ENCODE measurements at regions not wholly inside any gene's neighbourhood (a gene's known extent, or its start where the extent isn't known, plus 50 kb on each side); places are given as distances from the start of the nearest gene placed in this dataset.

GRCh38 chr20:61045091-61045490 lies 207.0 kb upstream of the CDH4 start:
- no peak for DNase-seq (ENCODE audit: low read depth in 2 of 2)

- no peak for DNase-seq (ENCODE audit: low read depth in 2 of 2)
These were observed 206.0 kb upstream of the CDH4 start for GRCh38 chr20:61045876-61046585.

- no peak for DNase-seq (ENCODE audit: low read depth in 2 of 2)
These were observed 205.2 kb upstream of the CDH4 start for GRCh38 chr20:61046721-61047351.

GRCh38 chr20:61047515-61047914 lies 204.5 kb upstream of the CDH4 start:
- no peak for DNase-seq (ENCODE audit: low read depth in 2 of 2)

GRCh38 chr20:61048302-61048701 lies 203.8 kb upstream of the CDH4 start:
- DNase-seq (ENCODE audit: low read depth in 2 of 2): no peak

GRCh38 chr20:61049684-61050083 lies 202.4 kb upstream of the CDH4 start:
- DNase-seq (ENCODE audit: low read depth in 2 of 2): no peak

- DNase-seq (ENCODE audit: low read depth in 2 of 2): no peak
These were observed 201.6 kb upstream of the CDH4 start for GRCh38 chr20:61050336-61050890.

GRCh38 chr20:61052195-61052750 lies 199.8 kb upstream of the CDH4 start:
- no peak for DNase-seq (ENCODE audit: low read depth in 2 of 2)

GRCh38 chr20:61052776-61053442 lies 199.2 kb upstream of the CDH4 start:
- no peak for DNase-seq (ENCODE audit: low read depth in 2 of 2)

- no peak for DNase-seq (ENCODE audit: low read depth in 2 of 2)
These were observed 198.6 kb upstream of the CDH4 start for GRCh38 chr20:61053487-61053886.

GRCh38 chr20:61053889-61054288 lies 198.2 kb upstream of the CDH4 start:
- DNase-seq (ENCODE audit: low read depth in 2 of 2): no peak

- no peak for DNase-seq (ENCODE audit: low read depth in 2 of 2)
These were observed 197.7 kb upstream of the CDH4 start for GRCh38 chr20:61054411-61054810.

GRCh38 chr20:61055180-61056010 lies 196.7 kb upstream of the CDH4 start:
- no peak for DNase-seq (ENCODE audit: low read depth in 2 of 2)

GRCh38 chr20:61056116-61056515 lies 195.9 kb upstream of the CDH4 start:
- no peak for DNase-seq (ENCODE audit: low read depth in 2 of 2)

- no peak for DNase-seq (ENCODE audit: low read depth in 2 of 2)
These were observed 195.2 kb upstream of the CDH4 start for GRCh38 chr20:61056627-61057442.

- no peak for DNase-seq (ENCODE audit: low read depth in 2 of 2)
These were observed 194.5 kb upstream of the CDH4 start for GRCh38 chr20:61057443-61058121.

- DNase-seq (ENCODE audit: low read depth in 2 of 2): no peak
These were observed 190.1 kb upstream of the CDH4 start for GRCh38 chr20:61061981-61062380.

- DNase-seq (ENCODE audit: low read depth in 2 of 2): no peak
These were observed 186.2 kb upstream of the CDH4 start for GRCh38 chr20:61065853-61066252.

GRCh38 chr20:61066526-61066925 lies 185.5 kb upstream of the CDH4 start:
- DNase-seq (ENCODE audit: low read depth in 2 of 2): no peak

GRCh38 chr20:61067221-61067620 lies 184.8 kb upstream of the CDH4 start:
- DNase-seq (ENCODE audit: low read depth in 2 of 2): no peak
